Uterus (tissue), 2 donors: ENCODE measurements at regions not wholly inside any gene's neighbourhood (a gene's known extent, or its start where the extent isn't known, plus 50 kb on each side); places are given as distances from the start of the nearest gene placed in this dataset.

Source experiments
- CTCF ChIP-seq, 4 experiments: fragments of 200-600 bp in 2 of 4; fragments of 450-650 bp in 2 of 4; sonication (generic) in 2 of 4; IDR thresholded peaks; one replicate each; pipeline ENCODE4 v1.5.1; 2016 to 2019; ENCODE audit warnings: antibody characterized with exemption in 4 of 4, mild to moderate bottlenecking in 2 of 4, moderate library complexity in 1 of 4
- POLR2A ChIP-seq, 2 donors: fragments of 450-650 bp; IDR thresholded peaks; one replicate each; pipeline ENCODE4 v1.6.1; 2016; ENCODE audit warnings: antibody characterized with exemption in 2 of 2, mild to moderate bottlenecking in 1 of 2, moderate library complexity in 1 of 2

- TF ChIP-seq CTCF (IDR thresholded peaks at IDR 0.05) (no peak), POLR2A (IDR thresholded peaks at IDR 0.05) (no peak)
These were observed 648.2 kb downstream of the MAT2B start for GRCh38 chr5:164153469-164154172.
